ENCODE measurements at regions not wholly inside any gene's neighbourhood (a gene's known extent, or its start where the extent isn't known, plus 50 kb on each side); places are given as distances from the start of the nearest gene placed in this dataset.

DNA sequence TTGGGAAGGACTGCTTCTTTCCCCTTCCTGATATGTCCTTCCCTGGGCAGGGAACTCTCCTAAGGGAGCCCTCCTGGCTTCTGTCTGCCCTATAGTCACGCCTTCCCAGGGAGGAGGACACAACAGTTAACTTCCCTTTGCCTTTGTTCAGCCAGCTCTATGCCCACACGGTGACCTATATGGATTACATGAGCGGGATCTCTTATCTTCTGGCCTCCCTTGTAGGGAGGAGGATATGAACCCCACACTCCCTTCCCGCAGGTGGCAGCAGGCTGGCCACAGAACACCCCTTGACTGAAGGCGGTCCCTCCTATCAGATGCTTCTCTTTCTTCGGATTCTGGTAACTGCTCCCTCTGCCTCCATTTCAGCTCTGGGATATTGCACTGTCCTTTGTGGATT lies 135.6 kb upstream of the MAX start:
- TF ChIP-seq CTCF (IDR thresholded peaks at IDR 0.05; ENCODE audit: low read depth, low read length) (no peak), POLR2A (IDR thresholded peaks at IDR 0.05; ENCODE audit: extremely low read depth, insufficient read length) (no peak), MYC (IDR thresholded peaks at IDR 0.05; ENCODE audit: low read depth, low read length) (no peak), MAX (IDR thresholded peaks at IDR 0.05; ENCODE audit: low read depth, low read length) (no peak)

All from NB4 (cell line).